GM18867 (cell line): ENCODE measurements at regions not wholly inside any gene's neighbourhood (a gene's known extent, or its start where the extent isn't known, plus 50 kb on each side); places are given as distances from the start of the nearest gene placed in this dataset.
"Not testable (repeated sequence)": the region's sequence is repeated elsewhere in the genome, so short reads cannot be mapped to it uniquely, and the experiment has no call there.

Experiments
- ATAC-seq: cut with Tn5 transposase; IDR thresholded peaks from one replicate; pipeline ENCODE4 v1.9.1; 2021; ENCODE audit warnings: mild to moderate bottlenecking, moderate library complexity; ENCODE audit not compliant: unreplicated experiment

DNA sequence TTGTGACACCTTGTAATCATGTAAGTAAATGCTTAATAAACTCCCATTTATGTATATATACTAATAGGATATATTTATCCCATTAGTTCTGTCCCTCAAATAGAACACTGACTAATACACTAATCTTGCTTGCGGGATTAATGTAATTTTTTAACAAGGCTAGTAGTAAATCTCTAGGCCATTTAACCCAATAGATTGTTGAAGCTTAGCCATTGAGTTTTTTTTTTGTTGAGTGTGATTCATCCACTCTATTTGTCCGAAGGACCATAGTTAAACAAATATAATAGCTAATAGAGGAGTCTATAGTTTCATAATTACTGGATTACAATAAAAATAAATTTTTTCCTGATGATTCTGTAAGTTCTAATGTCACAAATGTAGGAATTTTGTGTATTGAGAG is 474.4 kb downstream of the CDH9 start:
- ATAC-seq: no peak

DNA sequence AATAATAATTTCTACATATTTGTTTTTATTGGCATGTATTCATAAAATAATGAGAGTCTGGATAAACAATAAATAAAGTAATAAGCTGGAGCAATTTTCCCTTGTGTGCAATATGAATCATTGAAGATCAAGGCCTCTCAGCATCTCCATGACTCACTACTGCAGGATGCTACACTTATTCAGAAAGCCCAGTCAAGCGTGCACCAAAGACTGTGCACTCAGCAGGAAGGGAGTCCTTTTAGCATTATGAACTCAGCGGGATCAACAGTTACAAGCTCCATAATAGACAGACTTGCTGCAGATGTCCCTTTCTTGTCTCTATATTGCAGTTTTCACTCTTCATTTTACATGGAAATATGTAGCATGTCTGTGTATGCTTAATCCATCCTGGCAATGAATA is 485.3 kb downstream of the CDH9 start:
- no peak for ATAC-seq

DNA sequence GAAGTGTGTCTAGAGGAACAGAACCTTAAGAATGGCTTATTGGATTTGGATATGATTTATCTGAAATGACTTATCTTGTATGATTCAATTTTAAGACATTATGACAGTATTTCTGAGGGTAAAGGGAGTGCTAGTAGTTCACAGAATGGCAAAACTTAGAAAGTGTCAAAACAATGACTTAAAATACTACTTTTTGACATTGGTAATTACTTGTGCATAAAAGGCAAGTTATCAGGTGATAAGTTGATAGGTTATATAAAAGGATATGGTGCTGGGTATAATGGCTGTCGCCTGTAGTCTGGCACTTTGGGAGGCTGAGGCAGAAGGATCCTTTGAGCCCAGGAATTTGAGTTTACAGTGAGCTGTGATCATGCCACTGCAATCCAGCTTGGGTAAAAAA is 494.4 kb downstream of the CDH9 start:
- no peak for ATAC-seq

DNA sequence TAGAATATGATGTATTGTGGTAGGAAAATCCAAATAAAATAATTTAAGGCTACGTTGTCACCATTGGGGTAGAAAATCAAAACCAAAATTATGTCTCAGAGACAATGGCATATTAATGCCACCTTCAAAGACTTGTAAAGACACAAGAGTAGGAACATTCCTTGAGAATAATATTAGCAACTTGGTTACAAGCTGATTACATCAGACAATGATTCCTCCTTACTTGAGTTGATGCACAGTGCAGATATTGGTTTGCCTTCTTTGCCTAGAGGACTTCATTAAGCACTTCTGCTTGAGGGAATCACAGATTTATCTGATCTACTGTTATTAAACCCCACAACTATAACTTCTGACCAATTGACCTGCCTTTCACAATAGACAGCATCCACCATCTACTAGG is 500.2 kb downstream of the CDH9 start:
- no peak for ATAC-seq

DNA sequence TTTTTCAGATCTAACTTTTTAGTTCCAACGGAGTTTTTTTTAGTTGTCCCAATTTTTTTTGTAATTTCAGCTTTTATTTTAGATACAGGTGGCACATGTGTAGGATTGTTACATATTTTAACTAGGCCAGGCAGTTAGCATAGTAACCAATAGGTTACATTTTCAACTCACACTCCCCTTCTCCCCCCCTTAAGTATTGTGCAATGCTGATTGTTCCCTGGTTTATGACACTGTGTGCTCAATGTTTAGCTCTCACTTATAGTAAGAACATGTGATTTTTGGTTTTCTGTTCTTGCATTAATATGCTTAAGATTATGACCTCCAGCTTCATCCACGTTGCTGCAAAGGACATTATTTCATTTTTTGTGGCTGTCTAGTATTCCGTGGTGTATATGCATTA is 503.2 kb downstream of the CDH9 start:
- ATAC-seq: no peak

DNA sequence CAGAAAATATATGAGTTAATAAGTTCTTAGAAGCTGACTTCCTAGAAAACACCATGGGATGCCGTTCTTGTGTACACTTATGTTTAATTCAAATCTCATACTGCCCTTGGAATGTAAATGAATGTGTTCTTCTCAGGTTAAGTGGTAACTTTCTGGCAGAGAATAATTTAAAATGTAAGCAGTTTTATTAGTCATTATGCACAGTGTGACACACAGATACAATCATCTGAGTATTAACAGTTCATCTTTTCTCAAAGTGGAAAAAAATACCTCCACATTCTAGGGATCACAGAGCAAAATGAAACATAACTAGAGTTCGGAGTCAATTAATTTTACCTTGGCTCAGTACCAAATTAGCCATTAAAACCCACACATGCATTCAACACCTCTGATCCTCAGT is 508.1 kb downstream of the CDH9 start:
- no peak for ATAC-seq

DNA sequence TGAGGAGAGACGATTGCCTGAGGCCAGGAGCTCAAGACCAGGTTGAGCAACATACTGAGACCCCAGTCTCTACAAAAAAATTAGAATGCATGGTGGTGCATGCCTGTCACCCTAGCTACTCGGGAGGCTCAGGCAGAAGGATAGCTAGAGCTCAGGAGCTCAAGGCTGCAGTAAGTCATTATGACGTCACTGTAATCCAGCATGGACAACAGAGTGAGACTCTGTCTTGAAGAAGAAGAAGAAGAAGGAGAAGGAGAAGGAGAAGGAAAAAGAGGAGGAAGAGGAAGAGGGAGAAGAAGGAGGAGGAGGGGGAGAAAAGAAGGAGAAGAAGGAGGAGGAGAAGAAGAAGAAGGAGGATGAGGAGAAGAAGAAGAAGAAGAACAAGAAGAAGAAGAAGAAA is 519.1 kb downstream of the CDH9 start:
- no peak for ATAC-seq

DNA sequence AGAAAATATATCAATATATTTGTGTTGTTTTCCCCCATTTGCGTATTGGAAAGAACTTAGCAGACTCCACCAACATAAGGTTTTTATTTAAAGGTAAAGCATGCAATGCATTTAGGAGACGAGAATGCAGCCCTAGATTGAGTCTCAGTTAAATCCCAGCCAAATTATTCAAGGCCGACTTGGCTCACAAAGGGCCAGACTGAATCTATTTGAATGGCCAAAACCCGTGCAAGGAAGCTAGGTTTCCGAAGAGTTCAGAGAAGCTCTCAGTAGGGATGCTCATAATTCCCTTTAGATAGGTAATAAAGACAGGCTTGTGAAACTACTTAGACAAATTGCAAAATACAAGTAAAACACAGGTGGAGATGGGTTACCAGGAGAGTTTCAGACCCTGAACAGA is 520.3 kb downstream of the CDH9 start:
- no peak for ATAC-seq

DNA sequence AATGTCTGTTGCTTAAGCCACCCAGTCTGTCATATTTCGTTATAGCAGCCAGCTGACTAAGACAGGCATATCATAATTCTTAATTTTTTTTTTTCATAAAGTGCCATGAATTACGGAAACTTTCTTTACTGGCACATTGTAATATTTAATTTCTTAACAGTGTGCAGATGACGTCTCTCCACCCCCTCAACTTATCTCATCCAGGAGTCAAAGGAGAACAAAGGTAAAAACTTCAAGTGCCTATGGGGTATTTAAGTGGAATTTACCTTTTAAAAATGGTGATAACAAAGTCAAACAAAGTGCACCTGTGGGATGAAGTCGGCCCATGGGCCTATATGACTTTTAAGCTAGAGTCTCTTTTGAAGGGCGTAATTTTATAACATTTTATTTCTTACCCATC is 539.4 kb downstream of the CDH9 start:
- no peak for ATAC-seq

DNA sequence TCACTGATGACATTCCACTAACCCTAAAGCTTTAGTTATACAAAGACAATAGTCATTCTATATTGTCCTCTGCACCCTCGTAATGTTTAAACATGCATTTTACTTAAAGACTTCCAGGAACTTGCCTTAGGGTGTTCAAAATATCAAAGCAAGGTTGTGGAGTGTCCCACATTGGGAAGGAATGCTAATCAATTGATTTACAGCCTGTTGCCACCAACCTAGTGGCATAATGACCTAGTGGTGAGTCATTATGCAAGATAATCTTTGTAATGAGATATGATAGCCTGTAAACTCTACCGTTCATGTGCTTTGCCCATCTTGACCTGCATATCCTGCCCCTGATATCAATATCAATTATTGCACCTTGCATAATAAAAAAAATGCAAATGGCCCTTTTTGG is 542.9 kb downstream of the CDH9 start:
- ATAC-seq: no peak

DNA sequence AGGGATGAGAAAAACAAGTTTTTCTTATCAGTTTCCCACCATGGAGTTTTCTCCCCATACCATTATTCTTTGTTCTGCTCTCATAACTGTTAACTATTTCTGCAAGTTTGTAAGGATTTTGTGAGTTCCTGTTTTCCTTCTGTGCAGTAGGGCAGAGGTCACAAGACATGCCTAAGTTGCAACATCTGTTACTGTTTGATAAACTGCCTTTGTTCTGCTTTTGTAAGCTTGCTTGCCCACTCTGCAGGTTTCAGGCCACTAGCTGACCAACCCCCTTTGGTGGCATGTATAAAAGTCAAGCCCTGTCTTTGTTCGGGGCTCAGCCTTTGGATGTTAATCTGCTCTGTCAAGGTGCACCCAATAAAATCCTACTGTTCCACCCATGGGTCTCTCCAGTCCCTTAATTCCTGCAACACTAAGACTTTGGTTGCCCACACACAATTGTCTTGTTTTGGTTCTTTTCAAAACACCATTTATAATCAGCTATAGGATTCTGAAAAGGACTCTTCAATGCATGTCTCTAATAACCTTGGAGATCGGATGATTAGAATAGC is 545.4 kb downstream of the CDH9 start:
- ATAC-seq: no peak

DNA sequence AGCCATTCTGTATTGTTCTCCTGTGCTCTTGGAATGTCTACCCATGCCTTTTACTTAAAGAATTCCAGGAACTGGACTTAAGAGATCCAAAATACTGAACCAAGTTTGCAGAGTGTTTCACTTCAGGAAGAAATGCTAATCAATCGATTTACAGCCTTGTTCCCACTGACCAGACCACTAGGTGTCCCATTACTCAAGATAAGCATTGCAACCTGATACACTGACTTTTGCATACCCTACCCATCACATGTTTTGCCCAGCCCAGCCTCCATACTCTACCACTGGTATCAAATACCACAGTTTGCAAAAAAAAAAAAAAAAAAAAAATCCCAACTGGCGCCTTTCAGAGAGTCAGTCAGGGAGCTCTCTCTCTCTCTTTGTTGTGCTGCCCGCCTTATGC is 550.8 kb downstream of the CDH9 start:
- ATAC-seq: no peak

DNA sequence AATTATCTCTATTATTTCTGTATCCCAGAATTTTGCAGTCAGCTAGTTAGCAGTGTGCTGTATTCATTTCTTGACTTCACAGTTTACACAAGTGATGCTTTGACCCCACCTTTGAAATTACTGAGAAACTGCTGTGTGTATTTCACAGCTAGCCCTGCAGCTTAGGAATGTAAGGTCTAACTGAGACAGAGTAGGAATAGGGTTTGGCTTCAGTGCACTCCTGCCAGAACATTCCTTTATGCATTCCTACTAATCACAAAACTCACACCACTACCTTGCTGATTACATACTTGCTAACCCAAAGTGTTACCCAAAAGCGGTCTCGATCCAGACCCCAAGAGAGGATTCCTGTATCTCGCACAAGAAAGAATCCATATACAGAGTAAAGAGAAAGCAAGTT is 551.8 kb downstream of the CDH9 start:
- no peak for ATAC-seq

DNA sequence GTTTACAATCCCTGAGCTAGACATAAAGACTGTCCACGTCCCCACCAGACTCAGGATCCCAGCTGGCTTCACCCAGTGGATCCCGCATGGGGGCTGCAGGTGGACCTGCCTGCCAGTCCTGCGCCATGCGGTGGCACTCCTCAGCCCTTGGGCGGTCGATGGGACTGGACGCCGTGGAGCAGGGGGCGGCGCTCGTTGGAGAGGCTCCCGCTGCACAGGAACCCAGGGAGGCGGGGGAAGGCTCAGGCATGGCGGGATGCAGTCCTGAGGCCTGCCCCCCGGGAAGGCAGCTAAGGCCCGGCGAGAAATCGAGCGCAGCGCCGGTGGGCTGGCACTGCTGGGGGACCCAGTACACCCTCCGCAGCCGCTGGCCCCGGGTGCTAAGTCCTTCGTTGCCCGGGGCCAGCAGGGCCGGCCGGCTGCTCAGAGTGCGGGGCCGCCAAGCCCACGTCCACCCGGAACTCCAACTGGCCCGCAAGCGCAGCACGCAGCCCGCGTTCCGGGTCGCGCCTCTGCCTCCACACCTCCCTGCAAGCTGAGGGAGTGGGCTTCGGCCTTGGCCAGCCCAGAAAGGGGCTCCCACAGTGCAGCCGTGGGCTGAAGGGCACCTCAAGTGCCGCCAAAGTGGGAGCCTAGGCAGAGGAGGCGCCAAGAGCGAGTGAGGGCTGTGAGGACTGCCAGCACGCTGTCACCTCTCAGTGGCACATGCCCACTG is 553.1 kb downstream of the CDH9 start:
- not testable (repeated sequence) for ATAC-seq

DNA sequence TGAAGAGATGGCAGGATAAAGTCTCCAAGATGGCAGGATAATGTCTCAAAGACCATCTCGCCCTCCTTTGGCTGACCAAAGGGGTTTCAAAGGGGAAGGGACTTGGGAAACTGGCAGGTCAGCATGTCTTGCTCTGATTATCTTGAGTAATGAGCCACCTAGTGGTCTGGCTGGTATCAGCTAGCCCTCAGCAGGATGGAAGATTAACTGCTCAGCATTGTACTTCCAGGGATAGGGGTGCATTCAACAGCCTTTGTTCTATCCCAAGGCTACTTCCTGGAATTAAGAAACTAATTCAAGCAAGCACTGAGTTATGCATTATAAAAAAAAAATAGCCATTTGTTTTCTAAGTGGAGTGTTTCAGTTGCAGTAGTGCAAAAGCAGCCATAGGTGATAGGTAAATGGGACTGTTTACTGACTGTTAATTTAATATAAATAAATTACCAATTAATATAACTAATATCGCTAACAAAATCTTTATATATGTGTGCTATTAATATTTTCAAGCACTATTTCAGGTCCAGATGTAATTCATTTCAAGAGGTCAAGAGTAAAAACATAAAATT is 555.5 kb downstream of the CDH9 start:
- peak; percentile 70 for ATAC-seq

DNA sequence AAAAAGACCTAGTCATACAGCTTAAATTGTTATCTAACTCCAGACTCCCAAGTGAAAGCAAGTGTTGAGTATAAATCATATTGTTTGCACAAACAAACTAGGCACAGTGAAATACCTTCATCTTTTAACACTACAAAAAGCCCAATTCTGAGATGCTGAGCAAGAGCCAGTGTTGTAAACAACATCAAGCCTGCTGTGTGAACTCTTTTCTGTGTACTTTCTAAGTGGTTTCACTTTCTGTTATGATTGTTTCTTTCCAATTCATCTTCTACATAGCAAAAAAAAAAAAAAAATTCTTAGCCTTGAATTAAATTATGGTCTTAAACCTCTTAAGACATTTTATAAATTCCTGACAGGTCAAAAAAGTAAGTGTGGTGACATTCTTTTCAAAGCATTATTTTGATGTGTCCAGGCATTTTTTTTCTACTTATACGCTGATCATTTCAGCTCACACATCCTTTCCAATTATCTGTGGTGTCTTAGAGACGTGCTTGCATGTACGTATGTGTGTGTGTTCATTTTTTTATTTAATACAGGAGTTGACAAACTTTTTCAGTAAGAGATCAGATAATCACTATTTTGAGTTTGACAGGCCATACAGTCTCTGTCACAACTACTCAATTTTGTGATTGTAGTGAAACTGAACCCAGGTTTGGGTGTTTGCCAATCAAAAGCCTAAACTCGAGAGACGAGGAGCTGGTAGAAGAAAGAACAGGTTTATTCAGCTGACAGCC is 556.1 kb downstream of the CDH9 start:
- ATAC-seq: peak; percentile 8

DNA sequence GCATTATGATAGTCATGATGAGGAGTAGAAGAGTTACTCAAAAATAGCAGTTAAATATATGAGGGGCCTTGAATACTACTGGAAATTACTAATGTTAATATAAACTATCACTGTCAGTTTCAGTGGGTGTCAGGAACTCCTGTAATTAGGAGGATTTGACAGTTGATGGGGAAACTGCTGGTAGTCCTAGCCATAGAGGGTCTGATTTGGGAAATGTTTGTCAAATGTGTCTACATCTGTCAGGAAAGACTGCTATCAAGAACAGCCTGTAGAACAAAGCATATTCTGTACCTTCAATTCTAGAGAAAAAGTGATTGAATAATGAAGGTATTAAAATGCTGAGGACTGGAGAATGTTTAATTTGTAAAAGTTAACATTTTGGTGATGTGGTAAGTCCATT is 567.9 kb downstream of the CDH9 start:
- no peak for ATAC-seq

DNA sequence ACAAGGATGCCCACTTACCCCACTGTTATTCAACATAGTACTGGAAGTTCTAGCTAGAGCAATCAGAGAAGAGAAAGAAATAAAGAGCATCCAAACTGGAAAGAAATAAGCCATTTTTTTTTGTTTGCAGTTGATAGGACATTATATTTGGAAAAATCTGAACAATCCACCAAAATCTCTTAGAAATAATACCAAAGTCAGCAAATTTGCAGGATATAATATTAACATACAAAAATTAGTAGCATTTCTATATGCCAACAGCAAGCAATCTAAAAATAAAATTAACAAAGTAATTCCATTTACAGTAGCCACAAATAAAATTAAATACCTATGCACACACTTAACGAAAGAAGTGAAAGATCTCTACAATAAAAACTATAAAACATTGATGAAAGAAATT is 599.3 kb downstream of the CDH9 start:
- ATAC-seq: no peak

DNA sequence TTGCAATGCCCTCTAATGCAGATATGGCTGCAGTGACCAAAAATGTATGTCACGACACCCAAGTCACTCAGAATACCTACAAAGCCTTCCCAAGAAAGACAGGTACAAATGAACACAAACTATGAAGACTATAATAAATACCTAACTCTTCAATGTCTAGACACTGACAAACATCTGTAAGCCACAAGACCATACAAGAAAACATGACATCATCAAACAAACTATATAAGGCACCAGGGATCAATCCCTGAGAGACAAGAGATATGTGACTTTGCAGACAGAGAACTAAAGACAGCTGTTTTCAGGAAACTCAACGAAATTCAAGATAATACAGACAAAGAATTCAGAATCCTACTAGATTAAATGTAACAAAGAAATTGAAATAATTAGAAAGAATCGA is 603.7 kb downstream of the CDH9 start:
- ATAC-seq: no peak

DNA sequence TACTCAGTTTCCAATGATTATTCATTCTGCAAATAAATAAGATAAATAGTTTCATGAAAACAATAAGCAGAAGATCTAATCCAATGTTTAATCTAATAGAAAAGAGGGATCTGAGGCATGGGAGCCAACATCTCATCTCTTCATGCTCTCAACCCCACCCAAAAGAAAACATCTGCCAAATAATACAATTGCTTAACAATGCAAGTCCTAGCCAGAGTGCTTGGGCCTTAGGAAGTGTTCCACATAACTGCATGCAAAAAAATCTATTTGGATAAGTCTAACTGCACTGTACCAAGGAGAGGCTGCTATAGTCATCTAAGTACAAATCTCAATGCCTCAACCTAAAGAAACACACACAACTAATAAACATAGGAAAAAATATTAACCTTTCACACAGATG is 606.0 kb downstream of the CDH9 start:
- no peak for ATAC-seq

DNA sequence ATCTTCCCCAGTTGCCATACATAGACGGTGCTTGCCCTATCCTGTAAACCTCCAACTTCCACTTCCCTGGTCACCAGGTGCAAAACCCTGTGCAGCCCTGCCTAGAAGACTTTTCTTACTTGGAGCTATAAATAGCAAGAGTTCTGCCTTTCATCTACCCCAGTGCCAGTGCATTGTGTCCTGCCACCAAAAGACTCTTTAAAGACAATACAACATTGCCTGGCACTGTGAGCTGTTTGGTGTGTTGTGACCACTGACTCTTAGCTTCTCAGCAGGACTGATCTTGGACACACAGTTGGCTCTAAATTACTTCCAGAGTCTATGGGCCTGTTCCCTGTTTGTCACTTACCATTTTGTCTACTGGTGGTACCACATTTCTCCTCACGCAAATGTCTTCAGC is 608.1 kb downstream of the CDH9 start:
- no peak for ATAC-seq

DNA sequence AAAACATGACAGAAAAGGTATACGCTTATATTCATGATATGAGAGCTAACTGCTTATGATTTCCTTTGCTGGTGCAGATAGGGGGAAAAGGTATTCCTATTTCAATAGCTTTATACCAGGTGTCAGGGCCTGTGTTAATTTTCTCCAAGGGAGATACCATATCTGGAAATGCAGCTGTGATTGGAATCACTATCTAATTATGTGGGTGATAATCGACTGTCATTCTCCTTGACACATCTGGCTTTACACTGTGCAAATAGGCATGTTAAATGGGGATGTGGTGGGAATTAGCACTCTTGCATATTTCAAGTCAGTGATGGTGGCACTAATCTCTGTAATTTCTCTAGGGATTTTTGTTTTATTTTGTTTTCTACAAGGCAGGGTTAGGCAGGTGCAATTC is 611.1 kb downstream of the CDH9 start:
- no peak for ATAC-seq
